Choroid plexus epithelial cell (primary cell): ENCODE measurements at regions not wholly inside any gene's neighbourhood (a gene's known extent, or its start where the extent isn't known, plus 50 kb on each side); places are given as distances from the start of the nearest gene placed in this dataset.

ENCODE experiments used
- DNase-seq: peaks from one replicate; pipeline ENCODE4 v3.0.0-alpha.2; 2010; ENCODE audit warnings: low read depth
- H3K4me3 ChIP-seq: 2 replicates; pipeline ENCODE4 v1.5.1; 2011; ENCODE audit warnings: low read depth, mild to moderate bottlenecking, control low read depth, low read length, moderate library complexity
- TF ChIP-seq, protein P1 (sequence below): conservative IDR thresholded peaks from 2 replicates; pipeline ENCODE4 v1.5.1; 2011; ENCODE audit warnings: low read depth, mild to moderate bottlenecking, control low read depth, inconsistent platforms, low read length, moderate library complexity

DNA sequence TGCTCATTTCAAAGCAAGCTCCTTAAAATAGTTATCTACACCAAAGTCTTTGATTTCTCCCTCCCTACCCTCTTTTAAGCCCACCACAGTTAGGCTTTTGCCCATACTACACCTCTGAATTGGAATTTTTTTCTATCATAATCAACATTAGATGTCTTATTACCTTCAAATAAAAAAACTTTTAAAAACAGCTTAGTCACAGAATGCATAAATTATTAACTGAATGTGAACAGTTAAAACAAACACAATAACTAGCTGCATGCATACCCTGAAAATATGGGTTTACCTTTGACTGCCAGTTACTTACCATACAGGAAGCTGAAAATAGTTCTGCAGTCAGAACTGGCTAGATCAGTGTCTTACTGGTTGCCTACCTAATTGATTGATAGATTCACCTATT is 210.9 kb downstream of the TGFB2 start:
- TF ChIP-seq, protein P1, sequence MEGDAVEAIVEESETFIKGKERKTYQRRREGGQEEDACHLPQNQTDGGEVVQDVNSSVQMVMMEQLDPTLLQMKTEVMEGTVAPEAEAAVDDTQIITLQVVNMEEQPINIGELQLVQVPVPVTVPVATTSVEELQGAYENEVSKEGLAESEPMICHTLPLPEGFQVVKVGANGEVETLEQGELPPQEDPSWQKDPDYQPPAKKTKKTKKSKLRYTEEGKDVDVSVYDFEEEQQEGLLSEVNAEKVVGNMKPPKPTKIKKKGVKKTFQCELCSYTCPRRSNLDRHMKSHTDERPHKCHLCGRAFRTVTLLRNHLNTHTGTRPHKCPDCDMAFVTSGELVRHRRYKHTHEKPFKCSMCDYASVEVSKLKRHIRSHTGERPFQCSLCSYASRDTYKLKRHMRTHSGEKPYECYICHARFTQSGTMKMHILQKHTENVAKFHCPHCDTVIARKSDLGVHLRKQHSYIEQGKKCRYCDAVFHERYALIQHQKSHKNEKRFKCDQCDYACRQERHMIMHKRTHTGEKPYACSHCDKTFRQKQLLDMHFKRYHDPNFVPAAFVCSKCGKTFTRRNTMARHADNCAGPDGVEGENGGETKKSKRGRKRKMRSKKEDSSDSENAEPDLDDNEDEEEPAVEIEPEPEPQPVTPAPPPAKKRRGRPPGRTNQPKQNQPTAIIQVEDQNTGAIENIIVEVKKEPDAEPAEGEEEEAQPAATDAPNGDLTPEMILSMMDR = no peak
- H3K4me3 ChIP-seq = no peak overlapping the region
- DNase-seq = no peak

DNA sequence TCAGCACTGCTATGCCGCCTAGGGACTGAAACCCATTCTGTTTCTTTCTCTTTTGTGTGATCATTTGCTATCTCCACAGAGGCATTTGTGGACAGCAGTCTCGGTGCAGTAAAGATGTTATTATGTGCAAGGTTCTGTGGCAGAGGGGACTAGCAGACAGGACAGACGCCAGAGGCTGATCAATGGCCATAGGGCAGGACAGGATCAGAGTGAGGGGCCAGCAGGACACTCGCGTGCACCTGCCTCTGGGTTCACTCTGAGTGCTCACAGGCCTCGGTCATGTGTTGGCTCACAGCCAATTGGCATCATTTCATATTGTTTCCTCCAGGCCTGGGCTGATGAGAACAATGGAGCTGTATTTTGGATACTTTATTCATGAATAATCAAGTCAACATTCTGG is 212.6 kb downstream of the TGFB2 start:
- no peak overlapping the region for H3K4me3 ChIP-seq
- TF ChIP-seq, protein P1 = no peak
- DNase-seq = peak; percentile 56

DNA sequence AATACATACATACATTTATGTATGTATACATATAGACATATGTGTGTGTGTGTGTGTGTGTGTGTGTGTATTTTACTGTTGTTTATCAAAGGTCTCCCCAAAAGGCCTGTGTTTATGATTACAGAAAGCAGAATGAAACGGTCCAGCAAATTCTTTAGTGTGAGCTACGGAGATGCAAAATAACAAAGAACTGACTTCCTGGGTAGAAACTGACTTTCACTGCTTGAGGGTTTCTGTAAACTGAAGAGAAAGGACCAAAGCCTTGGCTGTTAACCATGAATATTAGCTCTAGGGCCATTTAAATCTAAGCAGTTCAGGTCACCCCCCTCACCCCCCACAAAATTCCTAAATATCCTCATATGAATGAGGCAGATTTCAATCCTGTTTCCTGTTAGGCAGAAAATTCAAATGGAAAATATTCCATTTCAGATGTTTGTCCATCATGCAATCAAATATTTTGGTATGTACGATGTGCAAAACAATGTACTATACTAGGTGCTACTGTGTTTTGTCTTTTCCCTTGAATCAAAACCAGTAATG is 213.2 kb downstream of the TGFB2 start:
- peak; percentile 22 for DNase-seq
- TF ChIP-seq, protein P1 = no peak
- H3K4me3 ChIP-seq = no peak overlapping the region

DNA sequence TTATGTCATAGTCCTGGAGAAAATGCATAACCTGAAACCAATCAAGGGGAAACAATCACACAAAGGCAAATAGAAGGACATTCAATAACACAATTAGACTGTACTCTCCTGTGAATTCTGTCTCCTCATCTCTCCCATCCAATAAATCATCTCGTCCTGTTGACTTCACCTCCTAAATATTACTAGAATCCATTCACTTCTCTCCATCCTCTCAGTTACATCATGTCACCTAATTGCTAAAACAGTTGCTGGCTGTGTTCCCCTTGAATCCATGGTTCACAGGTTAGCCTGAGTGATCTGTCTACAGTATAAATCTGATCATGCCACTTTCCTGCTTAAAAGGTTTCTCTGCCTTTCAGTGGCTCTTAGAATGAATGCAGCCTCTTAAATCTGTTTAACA is 220.2 kb downstream of the TGFB2 start:
- no peak for DNase-seq

GRCh38 chr1:218568962-218569550 is 223.9 kb downstream of the TGFB2 start:
- peak; percentile 17 for DNase-seq
- TF ChIP-seq, protein P1 = no peak
- no peak overlapping the region for H3K4me3 ChIP-seq

More for the DNA sequence above, 220.2 kb downstream of the TGFB2 start:
- no peak overlapping the region for H3K4me3 ChIP-seq
- TF ChIP-seq, protein P1 = no peak

GRCh38 chr1:218570456-218570855 is 225.3 kb downstream of the TGFB2 start:
- H3K4me3 ChIP-seq = no peak overlapping the region
- TF ChIP-seq, protein P1 = no peak

DNA sequence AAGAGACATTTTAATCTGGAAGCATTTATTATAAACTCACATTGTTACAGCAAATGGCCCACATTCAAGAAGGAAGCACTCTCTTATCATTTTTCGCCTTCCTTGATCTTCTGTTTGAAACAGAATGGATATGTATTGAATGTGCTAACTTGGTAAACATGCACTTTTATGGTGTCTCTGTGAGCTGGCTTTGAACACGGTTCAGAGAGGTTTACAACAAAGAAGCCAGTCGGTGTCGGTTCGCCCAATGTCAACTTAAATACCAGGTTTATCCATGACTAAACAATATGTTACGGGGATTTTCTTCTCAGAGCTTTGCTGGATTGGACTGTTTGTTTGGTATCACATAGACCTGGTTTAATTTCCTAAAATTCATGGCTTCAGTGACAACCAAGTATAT is 226.4 kb downstream of the TGFB2 start:
- TF ChIP-seq, protein P1 = no peak
- no peak overlapping the region for H3K4me3 ChIP-seq
- DNase-seq = no peak

More at GRCh38 chr1:218570456-218570855, 225.3 kb downstream of the TGFB2 start:
- DNase-seq = no peak
